ENCODE measurements at regions not wholly inside any gene's neighbourhood (a gene's known extent, or its start where the extent isn't known, plus 50 kb on each side); places are given as distances from the start of the nearest gene placed in this dataset.

GRCh38 chrX:95218976-95219375 lies 1465.7 kb upstream of the DIAPH2 start:
- peaks cover 0 to 5% (median 0%) of the 10 kb centered on the region in 8 donors for H3K9me3 Mint-ChIP-seq

GRCh38 chrX:95248386-95248785 lies 1436.3 kb upstream of the DIAPH2 start:
- intact Hi-C loops (cut with micrococcal nuclease) = no loop called here
- Mint-ChIP-seq H3K4me3 (no peak overlapping the region), H3K9me3 (peaks cover 0 to 2% (median 0%) of the 10 kb centered on the region in 8 donors), H3K4me1 (no peaks in the 10 kb centered on the region), H3K27ac (no peak overlapping the region), H3K36me3 (no peaks in the 10 kb centered on the region), H3K27me3 (no peaks in the 10 kb centered on the region)
- Histone ChIP-seq H3K4me3 (ENCODE audit: low read length in 2 of 2) (no peak overlapping the region), H3K9me3 (ENCODE audit: control insufficient read depth in 1 of 2, low read length in 2 of 2) (no peaks in the 10 kb centered on the region), H3K4me1 (ENCODE audit: insufficient read depth, low read length) (no peaks in the 10 kb centered on the region), H3K36me3 (ENCODE audit: insufficient read depth, low read length) (no peaks in the 10 kb centered on the region), H3K27me3 (ENCODE audit: insufficient read depth, low read length) (no peaks in the 10 kb centered on the region), H3K27ac (ENCODE audit: low read depth, low read length) (no peak overlapping the region)
- DNase-seq = no peak
- CTCF ChIA-PET (ENCODE audit: partially characterized antibody) = no interaction called here
- POLR2A ChIA-PET (ENCODE audit: partially characterized antibody) = no interaction called here

More at GRCh38 chrX:95218976-95219375, 1465.7 kb upstream of the DIAPH2 start:
- Mint-ChIP-seq H3K27ac (no peak overlapping the region), H3K4me3 (no peak overlapping the region), H3K27me3 (no peaks in the 10 kb centered on the region), H3K4me1 (no peaks in the 10 kb centered on the region), H3K36me3 (no peaks in the 10 kb centered on the region)
- H3K4me1 ChIP-seq (ENCODE audit: insufficient read depth, low read length) = no peaks in the 10 kb centered on the region
- no peak for DNase-seq
- H3K27ac ChIP-seq (ENCODE audit: low read depth, low read length) = no peak overlapping the region
- H3K36me3 ChIP-seq (ENCODE audit: insufficient read depth, low read length) = no peaks in the 10 kb centered on the region
- H3K27me3 ChIP-seq (ENCODE audit: insufficient read depth, low read length) = no peaks in the 10 kb centered on the region
- POLR2A ChIA-PET (ENCODE audit: partially characterized antibody) = no interaction called here
- H3K4me3 ChIP-seq (ENCODE audit: low read length in 2 of 2) = no peak overlapping the region
- intact Hi-C loops (cut with micrococcal nuclease) = no loop called here
- CTCF ChIA-PET (ENCODE audit: partially characterized antibody) = no interaction called here
- no peaks in the 10 kb centered on the region for H3K9me3 ChIP-seq (ENCODE audit: control insufficient read depth in 1 of 2, low read length in 2 of 2)

DNA sequence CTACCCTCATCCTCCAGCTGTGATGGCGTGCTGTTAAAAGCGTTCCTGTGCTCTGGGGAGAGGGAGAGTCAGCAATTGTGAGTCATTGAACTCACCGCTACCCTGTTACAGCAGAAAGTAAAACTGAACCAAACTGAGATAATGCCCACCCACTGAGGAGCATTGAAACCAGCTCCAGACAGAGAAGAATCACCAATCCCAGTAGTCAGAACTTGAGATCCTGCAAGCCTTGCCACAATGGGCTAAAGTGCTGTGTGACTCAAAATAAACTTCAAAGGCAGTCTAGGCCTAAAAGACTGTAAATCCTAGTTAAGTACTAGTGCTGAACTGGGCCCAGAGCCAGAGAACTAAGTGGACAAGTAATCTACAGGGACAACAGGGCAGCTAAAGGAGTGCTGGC lies 1394.2 kb upstream of the DIAPH2 start:
- intact Hi-C loops (cut with micrococcal nuclease) = no loop called here
- ChIA-PET CTCF (ENCODE audit: partially characterized antibody) (no interaction called here), POLR2A (ENCODE audit: partially characterized antibody) (no interaction called here)
- Mint-ChIP-seq H3K27me3 (no peaks in the 10 kb centered on the region), H3K36me3 (no peaks in the 10 kb centered on the region), H3K4me3 (no peak overlapping the region), H3K9me3 (peaks cover 0 to 5% (median under 1%) of the 10 kb centered on the region in 8 donors), H3K4me1 (no peaks in the 10 kb centered on the region), H3K27ac (no peak overlapping the region)
- no peaks in the 10 kb centered on the region for H3K27me3 ChIP-seq (ENCODE audit: insufficient read depth, low read length)
- H3K4me1 ChIP-seq (ENCODE audit: insufficient read depth, low read length) = no peaks in the 10 kb centered on the region
- DNase-seq = no peak
- no peaks in the 10 kb centered on the region for H3K9me3 ChIP-seq (ENCODE audit: control insufficient read depth in 1 of 2, low read length in 2 of 2)
- no peak overlapping the region for H3K4me3 ChIP-seq (ENCODE audit: low read length in 2 of 2)
- H3K36me3 ChIP-seq (ENCODE audit: insufficient read depth, low read length) = no peaks in the 10 kb centered on the region
- H3K27ac ChIP-seq (ENCODE audit: low read depth, low read length) = no peak overlapping the region

DNA sequence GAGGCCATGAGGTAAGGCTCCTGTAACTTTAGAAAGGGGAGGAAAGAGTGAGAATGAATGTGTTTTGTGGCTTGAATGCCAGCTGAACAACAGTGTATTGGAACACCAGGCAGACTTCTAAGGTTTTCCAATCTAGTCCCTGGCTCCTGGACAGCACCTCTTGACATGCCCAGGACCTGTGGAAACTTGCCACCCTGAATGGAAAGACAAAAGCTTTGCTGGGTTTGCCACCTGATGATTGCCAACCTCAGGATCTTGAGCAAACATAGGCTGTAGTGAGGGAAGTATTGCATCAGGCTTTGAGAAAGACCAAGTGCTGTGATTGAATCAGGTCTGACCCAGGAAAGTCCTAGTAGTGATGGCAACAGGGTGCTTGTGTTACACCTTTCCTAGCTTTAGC lies 1393.1 kb upstream of the DIAPH2 start:
- H3K36me3 Mint-ChIP-seq = no peaks in the 10 kb centered on the region
- POLR2A ChIA-PET (ENCODE audit: partially characterized antibody) = no interaction called here
- H3K4me3 ChIP-seq (ENCODE audit: low read length in 2 of 2) = no peak overlapping the region
- no peak overlapping the region for H3K27ac Mint-ChIP-seq
- H3K27me3 Mint-ChIP-seq = no peaks in the 10 kb centered on the region
- H3K27me3 ChIP-seq (ENCODE audit: insufficient read depth, low read length) = no peaks in the 10 kb centered on the region
- H3K4me3 Mint-ChIP-seq = no peak overlapping the region
- CTCF ChIA-PET (ENCODE audit: partially characterized antibody) = no interaction called here
- H3K4me1 ChIP-seq (ENCODE audit: insufficient read depth, low read length) = no peaks in the 10 kb centered on the region
- no peaks in the 10 kb centered on the region for H3K36me3 ChIP-seq (ENCODE audit: insufficient read depth, low read length)
- no peaks in the 10 kb centered on the region for H3K9me3 ChIP-seq (ENCODE audit: control insufficient read depth in 1 of 2, low read length in 2 of 2)
- no peak overlapping the region for H3K27ac ChIP-seq (ENCODE audit: low read depth, low read length)
- intact Hi-C loops (cut with micrococcal nuclease) = no loop called here
- no peaks in the 10 kb centered on the region for H3K4me1 Mint-ChIP-seq
- DNase-seq = no peak
- peaks cover 0 to 5% (median 1%) of the 10 kb centered on the region in 8 donors for H3K9me3 Mint-ChIP-seq

DNA sequence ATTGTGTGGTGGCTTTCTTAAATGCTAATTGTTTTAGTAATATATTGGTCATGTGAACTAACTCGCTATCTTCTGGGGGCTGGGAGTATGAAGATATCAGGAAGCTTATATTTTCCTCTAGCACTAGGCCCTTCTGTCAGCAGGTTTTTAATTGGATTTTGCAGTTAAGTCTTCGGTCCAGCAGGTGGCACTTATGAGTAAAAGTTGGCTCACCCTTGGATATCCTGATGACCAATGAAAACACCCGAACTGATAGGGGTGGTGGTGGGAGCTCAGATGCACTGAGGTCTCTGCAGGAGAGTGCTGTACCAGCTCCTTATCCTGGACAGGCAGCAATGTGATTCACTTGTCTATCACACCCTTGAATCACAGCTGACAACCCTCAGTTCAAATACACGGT lies 1365.8 kb upstream of the DIAPH2 start:
- H3K27me3 Mint-ChIP-seq = no peaks in the 10 kb centered on the region
- no peaks in the 10 kb centered on the region for H3K4me1 Mint-ChIP-seq
- intact Hi-C loops (cut with micrococcal nuclease) = no loop called here
- H3K27ac Mint-ChIP-seq = no peak overlapping the region
- ChIA-PET POLR2A (ENCODE audit: partially characterized antibody) (no interaction called here), CTCF (ENCODE audit: partially characterized antibody) (no interaction called here)
- H3K27ac ChIP-seq (ENCODE audit: low read depth, low read length) = no peak overlapping the region
- H3K36me3 ChIP-seq (ENCODE audit: insufficient read depth, low read length) = no peaks in the 10 kb centered on the region
- H3K4me1 ChIP-seq (ENCODE audit: insufficient read depth, low read length) = no peaks in the 10 kb centered on the region
- no peak overlapping the region for H3K4me3 Mint-ChIP-seq
- no peaks in the 10 kb centered on the region for H3K9me3 ChIP-seq (ENCODE audit: control insufficient read depth in 1 of 2, low read length in 2 of 2)
- no peaks in the 10 kb centered on the region for H3K27me3 ChIP-seq (ENCODE audit: insufficient read depth, low read length)
- no peak overlapping the region for H3K4me3 ChIP-seq (ENCODE audit: low read length in 2 of 2)
- DNase-seq = no peak
- H3K36me3 Mint-ChIP-seq = no peaks in the 10 kb centered on the region
- H3K9me3 Mint-ChIP-seq = peaks cover 0 to 2% (median 0%) of the 10 kb centered on the region in 8 donors

DNA sequence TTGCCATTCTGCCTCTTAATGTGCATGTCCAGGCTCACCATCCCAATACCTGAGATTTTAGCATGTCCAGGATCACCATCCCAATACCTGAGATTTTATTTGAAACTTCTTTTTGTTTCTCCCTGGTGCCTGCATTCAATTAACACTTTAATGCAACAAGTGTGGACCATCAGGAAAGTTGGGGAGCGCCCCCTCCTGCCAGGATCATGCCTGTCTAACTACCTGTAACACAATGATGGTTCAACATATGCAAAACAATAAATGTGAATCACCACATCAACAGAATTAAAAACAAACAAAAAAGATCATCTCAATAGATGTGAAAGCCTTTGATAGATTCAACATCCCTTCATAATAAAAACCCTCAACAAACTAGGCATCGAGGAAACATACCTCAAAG lies 1359.5 kb upstream of the DIAPH2 start:
- Histone ChIP-seq H3K9me3 (ENCODE audit: control insufficient read depth in 1 of 2, low read length in 2 of 2) (no peaks in the 10 kb centered on the region), H3K27me3 (ENCODE audit: insufficient read depth, low read length) (no peaks in the 10 kb centered on the region), H3K27ac (ENCODE audit: low read depth, low read length) (no peak overlapping the region), H3K4me3 (ENCODE audit: low read length in 2 of 2) (no peak overlapping the region), H3K36me3 (ENCODE audit: insufficient read depth, low read length) (no peaks in the 10 kb centered on the region), H3K4me1 (ENCODE audit: insufficient read depth, low read length) (no peaks in the 10 kb centered on the region)
- H3K9me3 Mint-ChIP-seq = peaks cover 0 to 4% (median 0%) of the 10 kb centered on the region in 8 donors
- intact Hi-C loops (cut with micrococcal nuclease) = no loop called here
- H3K27ac Mint-ChIP-seq = no peak overlapping the region
- no peaks in the 10 kb centered on the region for H3K27me3 Mint-ChIP-seq
- ChIA-PET CTCF (ENCODE audit: partially characterized antibody) (no interaction called here), POLR2A (ENCODE audit: partially characterized antibody) (no interaction called here)
- no peaks in the 10 kb centered on the region for H3K4me1 Mint-ChIP-seq
- no peak overlapping the region for H3K4me3 Mint-ChIP-seq
- no peak for DNase-seq
- H3K36me3 Mint-ChIP-seq = no peaks in the 10 kb centered on the region

DNA sequence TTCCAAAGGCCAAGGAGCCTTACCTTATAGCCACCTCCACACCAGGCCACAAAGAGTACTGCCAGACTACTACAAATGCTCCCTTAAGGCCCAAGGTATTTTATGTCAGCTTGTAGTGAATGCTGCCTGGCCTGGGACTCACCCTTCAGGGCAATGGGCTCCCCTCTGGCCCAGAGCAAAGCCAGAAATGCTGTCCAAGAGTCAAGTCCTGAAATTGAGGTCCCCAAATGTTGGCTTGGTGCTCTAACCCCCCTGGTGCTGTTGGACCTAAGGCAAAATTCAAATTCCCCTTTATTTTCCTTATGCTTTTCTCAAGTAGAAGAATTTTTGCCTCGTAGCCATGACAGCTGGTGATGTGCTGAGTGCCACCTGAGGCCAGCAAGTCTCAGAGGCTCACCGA lies 1354.3 kb upstream of the DIAPH2 start:
- no peak overlapping the region for H3K27ac Mint-ChIP-seq
- intact Hi-C loops (cut with micrococcal nuclease) = no loop called here
- Histone ChIP-seq H3K27ac (ENCODE audit: low read depth, low read length) (no peak overlapping the region), H3K4me3 (ENCODE audit: low read length in 2 of 2) (no peak overlapping the region), H3K4me1 (ENCODE audit: insufficient read depth, low read length) (no peaks in the 10 kb centered on the region), H3K27me3 (ENCODE audit: insufficient read depth, low read length) (no peaks in the 10 kb centered on the region), H3K9me3 (ENCODE audit: control insufficient read depth in 1 of 2, low read length in 2 of 2) (no peaks in the 10 kb centered on the region), H3K36me3 (ENCODE audit: insufficient read depth, low read length) (no peaks in the 10 kb centered on the region)
- no peaks in the 10 kb centered on the region for H3K36me3 Mint-ChIP-seq
- no peak overlapping the region for H3K4me3 Mint-ChIP-seq
- ChIA-PET CTCF (ENCODE audit: partially characterized antibody) (no interaction called here), POLR2A (ENCODE audit: partially characterized antibody) (no interaction called here)
- peaks cover 0 to 5% (median 0%) of the 10 kb centered on the region in 8 donors for H3K9me3 Mint-ChIP-seq
- no peaks in the 10 kb centered on the region for H3K27me3 Mint-ChIP-seq
- no peak for DNase-seq
- H3K4me1 Mint-ChIP-seq = no peaks in the 10 kb centered on the region

GRCh38 chrX:95332530-95332929 lies 1352.1 kb upstream of the DIAPH2 start:
- Histone ChIP-seq H3K36me3 (ENCODE audit: insufficient read depth, low read length) (no peaks in the 10 kb centered on the region), H3K27me3 (ENCODE audit: insufficient read depth, low read length) (no peaks in the 10 kb centered on the region), H3K9me3 (ENCODE audit: control insufficient read depth in 1 of 2, low read length in 2 of 2) (no peaks in the 10 kb centered on the region), H3K27ac (ENCODE audit: low read depth, low read length) (no peak overlapping the region), H3K4me1 (ENCODE audit: insufficient read depth, low read length) (no peaks in the 10 kb centered on the region), H3K4me3 (ENCODE audit: low read length in 2 of 2) (no peak overlapping the region)
- Mint-ChIP-seq H3K27me3 (no peaks in the 10 kb centered on the region), H3K4me3 (no peak overlapping the region), H3K27ac (no peak overlapping the region), H3K36me3 (no peaks in the 10 kb centered on the region), H3K4me1 (no peaks in the 10 kb centered on the region), H3K9me3 (peaks cover 0 to 5% (median 0%) of the 10 kb centered on the region in 8 donors)
- no peak for DNase-seq
- CTCF ChIA-PET (ENCODE audit: partially characterized antibody) = no interaction called here
- POLR2A ChIA-PET (ENCODE audit: partially characterized antibody) = no interaction called here
- intact Hi-C loops (cut with micrococcal nuclease) = no loop called here
